Caco-2 (cell line): ENCODE measurements at regions not wholly inside any gene's neighbourhood (a gene's known extent, or its start where the extent isn't known, plus 50 kb on each side); places are given as distances from the start of the nearest gene placed in this dataset.

ENCODE experiments used
- BruUV-seq: library from RNA; stranded (reverse); fragments of 400-500 nt; replicated peaks from 2 replicates; lab custom pipeline; 2021; lab: Mats Ljungman, UMichigan
- CTCF ChIA-PET: fragments of 300-600 bp; sonication (Branson Sonifier 250); formaldehyde crosslinking; loops from one replicate; lab custom pipeline; 2022; ENCODE audit warnings: antibody characterized with exemption; lab: Charles Lee
- POLR2A ChIA-PET: fragments of 300-600 bp; sonication (Branson Sonifier 250); formaldehyde crosslinking; loops from one replicate; lab custom pipeline; 2022; ENCODE audit warnings: antibody characterized with exemption; lab: Charles Lee
- DNase-seq, 2 experiments: peaks; one replicate each; pipeline versions ENCODE4 v3.0.0 to v3.0.0-alpha.2; 2020 to 2022
- H3K27me3 ChIP-seq: replicated peaks from 2 replicates; pipeline ENCODE4 v1.6.0; 2011; ENCODE audit warnings: low read length; ENCODE audit not compliant: control insufficient read depth, insufficient read depth
- H3K36me3 ChIP-seq: 2 replicates; pipeline ENCODE4 v1.5.1; 2011; ENCODE audit warnings: low read length; ENCODE audit not compliant: control insufficient read depth, insufficient read depth
- H3K4me1 ChIP-seq: fragments of 250-450 bp; sonication (Bioruptor Pico); 2 replicates; pipeline ENCODE4 v1.5.1; 2020; ENCODE audit warnings: mild to moderate bottlenecking
- H3K4me3 ChIP-seq: 2 replicates; pipeline ENCODE4 v1.5.1; 2011; ENCODE audit warnings: low read depth, mild to moderate bottlenecking, control low read depth, low read length
- H3K9me3 ChIP-seq: fragments of 250-450 bp; sonication (Bioruptor Pico); 2 replicates; pipeline ENCODE4 v1.5.1; 2020; ENCODE audit warnings: mild to moderate bottlenecking, moderate library complexity
- H3K27ac Mint-ChIP-seq: one replicate; pipeline ENCODE4 v1.8.0; 2022; ENCODE audit warnings: mixed read lengths; ENCODE audit not compliant: unreplicated experiment
- H3K27me3 Mint-ChIP-seq: one replicate; pipeline ENCODE4 v1.8.0; 2022; ENCODE audit warnings: mixed read lengths; ENCODE audit not compliant: insufficient read depth, unreplicated experiment
- H3K36me3 Mint-ChIP-seq: one replicate; pipeline ENCODE4 v1.8.0; 2022; ENCODE audit warnings: mild to moderate bottlenecking, mixed read lengths; ENCODE audit not compliant: insufficient read depth, unreplicated experiment
- H3K4me1 Mint-ChIP-seq: one replicate; pipeline ENCODE4 v1.8.0; 2022; ENCODE audit warnings: low read depth, mixed read lengths; ENCODE audit not compliant: unreplicated experiment
- H3K4me3 Mint-ChIP-seq: one replicate; pipeline ENCODE4 v1.8.0; 2022; ENCODE audit warnings: mild to moderate bottlenecking, moderate library complexity, mixed read lengths; ENCODE audit not compliant: unreplicated experiment
- H3K9me3 Mint-ChIP-seq: one replicate; pipeline ENCODE4 v1.8.0; 2022; ENCODE audit warnings: mixed read lengths; ENCODE audit not compliant: unreplicated experiment
- intact Hi-C: fragments of 100-400 bp; cut with micrococcal nuclease; formaldehyde crosslinking; loops from one replicate; pipeline ENCODE4 v1.10.0; 2022; ENCODE audit not compliant: unreplicated experiment
- TF ChIP-seq, protein P1 (sequence below), 2 experiments: fragments of 200-600 bp in 1 of 2; IDR thresholded peaks; 1 replicate in 1 of 2; 2 replicates in 1 of 2; pipeline versions ENCODE4 v1.5.1 to v1.8.0; 2011 to 2022; ENCODE audit warnings: antibody characterized with exemption in 1 of 2, control low read depth in 1 of 2, inconsistent platforms in 1 of 2, low read depth in 1 of 2, low read length in 1 of 2, mild to moderate bottlenecking in 1 of 2, moderate library complexity in 1 of 2; ENCODE audit not compliant: insufficient read depth in 1 of 2, severe bottlenecking in 1 of 2, unreplicated experiment in 1 of 2

DNA sequence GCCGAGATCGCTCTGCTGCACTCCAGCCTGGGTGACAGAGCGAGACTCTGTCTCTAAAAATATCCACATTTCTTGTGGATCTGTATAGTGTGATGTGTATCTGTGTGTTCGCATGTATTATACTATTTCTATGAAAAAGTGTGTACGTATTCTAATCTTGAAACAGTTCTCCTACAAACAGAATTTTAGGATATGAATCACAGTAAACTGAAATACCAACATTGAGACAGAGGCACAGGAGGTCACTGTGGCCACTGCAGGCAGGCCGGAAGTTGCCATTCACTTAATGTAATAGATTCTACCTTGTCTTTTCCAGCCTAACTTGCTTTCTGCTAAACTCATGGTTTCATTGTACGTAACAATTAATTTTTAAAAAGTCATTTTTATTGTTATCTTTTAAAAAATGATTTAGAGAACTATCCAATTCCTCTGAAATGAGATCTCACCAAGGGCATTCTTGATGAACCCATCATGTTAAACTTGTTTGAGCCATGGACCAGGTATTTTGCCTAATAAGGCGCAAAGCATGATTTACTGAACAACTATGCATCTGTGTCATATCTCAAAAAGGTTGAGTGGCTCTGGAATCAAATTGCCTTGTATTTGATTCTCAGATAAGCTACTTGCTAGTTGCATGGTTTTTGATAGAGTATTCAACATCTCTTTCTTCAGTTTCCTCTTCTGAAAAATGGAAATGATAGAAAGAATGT, 154.9 kb upstream of the GYPA start:
- DNase-seq = no peak
- CTCF ChIA-PET = no interaction called here
- BruUV-seq = no TSS peak
- H3K9me3 ChIP-seq = no peaks in the 10 kb centered on the region
- TF ChIP-seq, protein P1, sequence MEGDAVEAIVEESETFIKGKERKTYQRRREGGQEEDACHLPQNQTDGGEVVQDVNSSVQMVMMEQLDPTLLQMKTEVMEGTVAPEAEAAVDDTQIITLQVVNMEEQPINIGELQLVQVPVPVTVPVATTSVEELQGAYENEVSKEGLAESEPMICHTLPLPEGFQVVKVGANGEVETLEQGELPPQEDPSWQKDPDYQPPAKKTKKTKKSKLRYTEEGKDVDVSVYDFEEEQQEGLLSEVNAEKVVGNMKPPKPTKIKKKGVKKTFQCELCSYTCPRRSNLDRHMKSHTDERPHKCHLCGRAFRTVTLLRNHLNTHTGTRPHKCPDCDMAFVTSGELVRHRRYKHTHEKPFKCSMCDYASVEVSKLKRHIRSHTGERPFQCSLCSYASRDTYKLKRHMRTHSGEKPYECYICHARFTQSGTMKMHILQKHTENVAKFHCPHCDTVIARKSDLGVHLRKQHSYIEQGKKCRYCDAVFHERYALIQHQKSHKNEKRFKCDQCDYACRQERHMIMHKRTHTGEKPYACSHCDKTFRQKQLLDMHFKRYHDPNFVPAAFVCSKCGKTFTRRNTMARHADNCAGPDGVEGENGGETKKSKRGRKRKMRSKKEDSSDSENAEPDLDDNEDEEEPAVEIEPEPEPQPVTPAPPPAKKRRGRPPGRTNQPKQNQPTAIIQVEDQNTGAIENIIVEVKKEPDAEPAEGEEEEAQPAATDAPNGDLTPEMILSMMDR (IDR thresholded peaks at IDR 0.05; ENCODE audit: insufficient read depth in 1 of 2, low read depth in 1 of 2, low read length in 1 of 2, severe bottlenecking in 1 of 2, unreplicated experiment in 1 of 2) = no peak
- peaks cover 3% of the 10 kb centered on the region for H3K4me1 Mint-ChIP-seq
- intact Hi-C loops = no loop called here
- H3K36me3 Mint-ChIP-seq = no peaks in the 10 kb centered on the region
- no peaks in the 10 kb centered on the region for H3K9me3 Mint-ChIP-seq
- no peaks in the 10 kb centered on the region for H3K27me3 Mint-ChIP-seq
- H3K4me1 ChIP-seq = no peaks in the 10 kb centered on the region
- H3K27ac Mint-ChIP-seq = no peak overlapping the region
- H3K4me3 Mint-ChIP-seq = no peak overlapping the region
- no peak overlapping the region for H3K4me3 ChIP-seq
- POLR2A ChIA-PET = no interaction called here
- H3K27me3 ChIP-seq = no peaks in the 10 kb centered on the region
- no peaks in the 10 kb centered on the region for H3K36me3 ChIP-seq

DNA sequence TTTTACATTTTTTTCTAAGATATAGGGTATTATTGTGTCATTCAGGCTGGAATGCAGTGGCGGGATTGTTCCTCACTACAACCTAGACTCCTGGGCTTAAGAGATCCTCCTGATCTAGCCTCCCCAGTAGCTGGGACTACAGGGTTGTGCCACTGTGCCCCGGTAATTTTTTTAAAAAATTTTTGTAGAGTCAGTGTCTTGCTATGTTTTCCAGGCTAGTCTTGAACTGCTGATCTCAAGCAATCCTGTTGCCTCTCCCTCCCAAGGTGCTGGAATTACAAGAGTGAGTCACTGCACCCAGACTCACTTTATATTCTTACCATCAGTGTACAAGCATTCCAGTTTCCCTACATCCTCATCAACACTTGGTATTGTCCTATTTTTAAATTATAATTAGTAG, 156.4 kb upstream of the GYPA start:
- H3K27me3 Mint-ChIP-seq = no peaks in the 10 kb centered on the region
- no TSS peak for BruUV-seq
- no peaks in the 10 kb centered on the region for H3K36me3 Mint-ChIP-seq

GRCh38 chr4:144298519-144298918, 158.0 kb upstream of the GYPA start:
- ChIA-PET POLR2A (no interaction called here), CTCF (no interaction called here)
- H3K4me1 ChIP-seq = no peaks in the 10 kb centered on the region
- peaks cover 7% of the 10 kb centered on the region for H3K4me1 Mint-ChIP-seq
- TF ChIP-seq, protein P1 (IDR thresholded peaks at IDR 0.05; ENCODE audit: insufficient read depth in 1 of 2, low read depth in 1 of 2, low read length in 1 of 2, severe bottlenecking in 1 of 2, unreplicated experiment in 1 of 2) = no peak
- no peaks in the 10 kb centered on the region for H3K9me3 Mint-ChIP-seq
- intact Hi-C loops = no loop called here
- BruUV-seq = no TSS peak
- no peaks in the 10 kb centered on the region for H3K9me3 ChIP-seq
- no peak overlapping the region for H3K4me3 ChIP-seq
- no peaks in the 10 kb centered on the region for H3K36me3 Mint-ChIP-seq
- H3K27me3 ChIP-seq = no peaks in the 10 kb centered on the region
- no peak for DNase-seq
- H3K36me3 ChIP-seq = no peaks in the 10 kb centered on the region
- H3K4me3 Mint-ChIP-seq = no peak overlapping the region
- H3K27me3 Mint-ChIP-seq = no peaks in the 10 kb centered on the region
- no peak overlapping the region for H3K27ac Mint-ChIP-seq

More for the DNA sequence above, 156.4 kb upstream of the GYPA start:
- POLR2A ChIA-PET = no interaction called here
- no peak overlapping the region for H3K4me3 Mint-ChIP-seq
- H3K27me3 ChIP-seq = no peaks in the 10 kb centered on the region
- no peak overlapping the region for H3K4me3 ChIP-seq
- intact Hi-C loops = no loop called here
- H3K27ac Mint-ChIP-seq = no peak overlapping the region
- CTCF ChIA-PET = no interaction called here
- no peak for DNase-seq
- no peaks in the 10 kb centered on the region for H3K9me3 ChIP-seq
- peaks cover 7% of the 10 kb centered on the region for H3K4me1 Mint-ChIP-seq
- TF ChIP-seq, protein P1 (IDR thresholded peaks at IDR 0.05; ENCODE audit: insufficient read depth in 1 of 2, low read depth in 1 of 2, low read length in 1 of 2, severe bottlenecking in 1 of 2, unreplicated experiment in 1 of 2) = no peak
- H3K36me3 ChIP-seq = no peaks in the 10 kb centered on the region
- H3K4me1 ChIP-seq = no peaks in the 10 kb centered on the region
- H3K9me3 Mint-ChIP-seq = no peaks in the 10 kb centered on the region
